BLaER1 treated with 17β-estradiol and CSF1 and Interleukin-3, amounts not matched to agents 10 nM and 100 nM (cell line): ENCODE measurements at regions not wholly inside any gene's neighbourhood (a gene's known extent, or its start where the extent isn't known, plus 50 kb on each side); places are given as distances from the start of the nearest gene placed in this dataset.
"Not testable (repeated sequence)": the region's sequence is repeated elsewhere in the genome, so short reads cannot be mapped to it uniquely, and the experiment has no call there.

Source experiments
- H3K27ac ChIP-seq, 11 experiments: shearing (Covaris generic); formaldehyde crosslinking; 2 replicates each; pipeline ENCODE4 v1.8.1; 2022
- H3K27me3 ChIP-seq, 11 experiments: shearing (Covaris generic); formaldehyde crosslinking; 2 replicates each; pipeline ENCODE4 v1.8.1; 2022
- H3K36me3 ChIP-seq, 11 experiments: shearing (Covaris generic); formaldehyde crosslinking; 2 replicates each; pipeline ENCODE4 v1.8.1; 2022
- H3K4me1 ChIP-seq, 10 experiments: shearing (Covaris generic); formaldehyde crosslinking; 2 replicates each; pipeline ENCODE4 v1.8.1; 2022
- H3K4me2 ChIP-seq, 11 experiments: shearing (Covaris generic); formaldehyde crosslinking; 2 replicates each; pipeline ENCODE4 v1.8.1; 2022
- H3K4me3 ChIP-seq, 10 experiments: shearing (Covaris generic); formaldehyde crosslinking; 2 replicates each; pipeline ENCODE4 v1.8.1; 2022
- H3K9ac ChIP-seq, 11 experiments: shearing (Covaris generic); formaldehyde crosslinking; 2 replicates each; pipeline ENCODE4 v1.8.1; 2022
- H3K9me3 ChIP-seq, 11 experiments: shearing (Covaris generic); formaldehyde crosslinking; replicated peaks in 1 of 11; 2 replicates each; pipeline ENCODE4 v1.8.1; 2022
- H4K20me1 ChIP-seq, 11 experiments: shearing (Covaris generic); formaldehyde crosslinking; 2 replicates each; pipeline ENCODE4 v1.8.1; 2022
- Cebpa-rat ChIP-seq, 11 experiments: shearing (Covaris generic); IDR thresholded peaks; 2 replicates each; pipeline ENCODE4 v1.8.1; 2022

GRCh38 chr7:119271147-119271779 lies 1001.7 kb upstream of the KCND2 start:
- H3K27me3 ChIP-seq, result no peaks in the 10 kb centered on the region
- H4K20me1 ChIP-seq, result no peaks in the 10 kb centered on the region
- no peak overlapping the region for H3K9ac ChIP-seq
- H3K4me3 ChIP-seq, result no peak overlapping the region
- no peaks in the 10 kb centered on the region for H3K9me3 ChIP-seq
- H3K4me2 ChIP-seq, result no peak overlapping the region
- TF ChIP-seq Cebpa-rat (IDR thresholded peaks at IDR 0.05), result no peak
- H3K4me1 ChIP-seq, result no peaks in the 10 kb centered on the region
- H3K27ac ChIP-seq, result no peak overlapping the region
- no peaks in the 10 kb centered on the region for H3K36me3 ChIP-seq

GRCh38 chr7:119281181-119281846 lies 991.7 kb upstream of the KCND2 start:
- H3K9ac ChIP-seq, result no peak overlapping the region
- no peaks in the 10 kb centered on the region for H3K27me3 ChIP-seq
- TF ChIP-seq Cebpa-rat (IDR thresholded peaks at IDR 0.05), result no peak
- H4K20me1 ChIP-seq, result no peaks in the 10 kb centered on the region
- H3K4me2 ChIP-seq, result no peak overlapping the region
- H3K4me1 ChIP-seq, result no peaks in the 10 kb centered on the region
- H3K27ac ChIP-seq, result no peak overlapping the region
- H3K36me3 ChIP-seq, result no peaks in the 10 kb centered on the region
- no peaks in the 10 kb centered on the region for H3K9me3 ChIP-seq
- H3K4me3 ChIP-seq, result no peak overlapping the region

GRCh38 chr7:119283353-119283752 lies 989.6 kb upstream of the KCND2 start:
- no peak overlapping the region for H3K4me2 ChIP-seq
- H3K4me3 ChIP-seq, result no peak overlapping the region
- H3K27me3 ChIP-seq, result no peaks in the 10 kb centered on the region
- no peaks in the 10 kb centered on the region for H4K20me1 ChIP-seq
- H3K27ac ChIP-seq, result no peak overlapping the region
- no peak for TF ChIP-seq Cebpa-rat (IDR thresholded peaks at IDR 0.05)
- H3K36me3 ChIP-seq, result no peaks in the 10 kb centered on the region
- no peaks in the 10 kb centered on the region for H3K9me3 ChIP-seq
- no peaks in the 10 kb centered on the region for H3K4me1 ChIP-seq
- H3K9ac ChIP-seq, result no peak overlapping the region

GRCh38 chr7:119288416-119288815 lies 984.6 kb upstream of the KCND2 start:
- H3K4me2 ChIP-seq, result no peak overlapping the region
- H3K4me3 ChIP-seq, result no peak overlapping the region
- TF ChIP-seq Cebpa-rat (IDR thresholded peaks at IDR 0.05), result no peak
- no peak overlapping the region for H3K9ac ChIP-seq
- H3K4me1 ChIP-seq, result no peaks in the 10 kb centered on the region
- H3K9me3 ChIP-seq, result no peaks in the 10 kb centered on the region
- H3K27me3 ChIP-seq, result no peaks in the 10 kb centered on the region
- H3K27ac ChIP-seq, result no peak overlapping the region
- H3K36me3 ChIP-seq, result no peaks in the 10 kb centered on the region
- no peaks in the 10 kb centered on the region for H4K20me1 ChIP-seq

- H3K9ac ChIP-seq, H3K27ac ChIP-seq, H3K4me3 ChIP-seq, H3K4me1 ChIP-seq, H4K20me1 ChIP-seq, H3K9me3 ChIP-seq, H3K27me3 ChIP-seq, H3K36me3 ChIP-seq, H3K4me2 ChIP-seq: not testable (repeated sequence)
These were observed 972.6 kb upstream of the KCND2 start for GRCh38 chr7:119300341-119300740.

GRCh38 chr7:119320316-119320715 lies 952.7 kb upstream of the KCND2 start:
- Histone ChIP-seq H3K4me1 (no peaks in the 10 kb centered on the region), H3K36me3 (no peaks in the 10 kb centered on the region), H3K27ac (no peak overlapping the region), H3K4me3 (no peak overlapping the region), H3K9me3 (no peaks in the 10 kb centered on the region), H3K9ac (no peak overlapping the region), H4K20me1 (no peaks in the 10 kb centered on the region), H3K27me3 (no peaks in the 10 kb centered on the region), H3K4me2 (no peak overlapping the region)
- no peak for TF ChIP-seq Cebpa-rat (IDR thresholded peaks at IDR 0.05)

- H3K9me3 ChIP-seq, result no peaks in the 10 kb centered on the region
These were observed 943.3 kb upstream of the KCND2 start for GRCh38 chr7:119329715-119330114.

GRCh38 chr7:119335405-119335804 lies 937.6 kb upstream of the KCND2 start:
- Histone ChIP-seq H3K27me3 (no peaks in the 10 kb centered on the region), H3K4me3 (no peak overlapping the region), H3K4me1 (no peaks in the 10 kb centered on the region), H4K20me1 (no peaks in the 10 kb centered on the region), H3K4me2 (no peak overlapping the region), H3K9ac (no peak overlapping the region), H3K27ac (no peak overlapping the region), H3K9me3 (no peaks in the 10 kb centered on the region), H3K36me3 (no peaks in the 10 kb centered on the region)
- TF ChIP-seq Cebpa-rat (IDR thresholded peaks at IDR 0.05), result no peak

More at GRCh38 chr7:119329715-119330114, 943.3 kb upstream of the KCND2 start:
- Histone ChIP-seq H3K9ac (no peak overlapping the region), H3K36me3 (no peaks in the 10 kb centered on the region), H3K4me2 (no peak overlapping the region), H3K4me3 (no peak overlapping the region), H3K27ac (no peak overlapping the region), H3K4me1 (no peaks in the 10 kb centered on the region), H3K27me3 (no peaks in the 10 kb centered on the region), H4K20me1 (no peaks in the 10 kb centered on the region)
- no peak for TF ChIP-seq Cebpa-rat (IDR thresholded peaks at IDR 0.05)

- H3K4me1 ChIP-seq, result no peaks in the 10 kb centered on the region
- no peaks in the 10 kb centered on the region for H3K9me3 ChIP-seq
- H3K27ac ChIP-seq, result no peak overlapping the region
- no peak overlapping the region for H3K4me2 ChIP-seq
- H3K36me3 ChIP-seq, result no peaks in the 10 kb centered on the region
- TF ChIP-seq Cebpa-rat (IDR thresholded peaks at IDR 0.05), result no peak
- H3K9ac ChIP-seq, result no peak overlapping the region
- H3K27me3 ChIP-seq, result no peaks in the 10 kb centered on the region
- no peaks in the 10 kb centered on the region for H4K20me1 ChIP-seq
- H3K4me3 ChIP-seq, result no peak overlapping the region
These were observed 931.2 kb upstream of the KCND2 start for GRCh38 chr7:119341822-119342221.

- no peaks in the 10 kb centered on the region for H3K27me3 ChIP-seq
- H3K4me3 ChIP-seq, result no peak overlapping the region
- H3K4me1 ChIP-seq, result no peaks in the 10 kb centered on the region
- H3K27ac ChIP-seq, result no peak overlapping the region
- H3K9ac ChIP-seq, result no peak overlapping the region
- TF ChIP-seq Cebpa-rat (IDR thresholded peaks at IDR 0.05), result no peak
- no peaks in the 10 kb centered on the region for H3K9me3 ChIP-seq
- no peaks in the 10 kb centered on the region for H3K36me3 ChIP-seq
- no peak overlapping the region for H3K4me2 ChIP-seq
- no peaks in the 10 kb centered on the region for H4K20me1 ChIP-seq
These were observed 929.7 kb upstream of the KCND2 start for GRCh38 chr7:119343289-119343688.
